ENCODE measurements at regions not wholly inside any gene's neighbourhood (a gene's known extent, or its start where the extent isn't known, plus 50 kb on each side); places are given as distances from the start of the nearest gene placed in this dataset.
"Not testable (repeated sequence)": the region's sequence is repeated elsewhere in the genome, so short reads cannot be mapped to it uniquely, and the experiment has no call there.

DNA sequence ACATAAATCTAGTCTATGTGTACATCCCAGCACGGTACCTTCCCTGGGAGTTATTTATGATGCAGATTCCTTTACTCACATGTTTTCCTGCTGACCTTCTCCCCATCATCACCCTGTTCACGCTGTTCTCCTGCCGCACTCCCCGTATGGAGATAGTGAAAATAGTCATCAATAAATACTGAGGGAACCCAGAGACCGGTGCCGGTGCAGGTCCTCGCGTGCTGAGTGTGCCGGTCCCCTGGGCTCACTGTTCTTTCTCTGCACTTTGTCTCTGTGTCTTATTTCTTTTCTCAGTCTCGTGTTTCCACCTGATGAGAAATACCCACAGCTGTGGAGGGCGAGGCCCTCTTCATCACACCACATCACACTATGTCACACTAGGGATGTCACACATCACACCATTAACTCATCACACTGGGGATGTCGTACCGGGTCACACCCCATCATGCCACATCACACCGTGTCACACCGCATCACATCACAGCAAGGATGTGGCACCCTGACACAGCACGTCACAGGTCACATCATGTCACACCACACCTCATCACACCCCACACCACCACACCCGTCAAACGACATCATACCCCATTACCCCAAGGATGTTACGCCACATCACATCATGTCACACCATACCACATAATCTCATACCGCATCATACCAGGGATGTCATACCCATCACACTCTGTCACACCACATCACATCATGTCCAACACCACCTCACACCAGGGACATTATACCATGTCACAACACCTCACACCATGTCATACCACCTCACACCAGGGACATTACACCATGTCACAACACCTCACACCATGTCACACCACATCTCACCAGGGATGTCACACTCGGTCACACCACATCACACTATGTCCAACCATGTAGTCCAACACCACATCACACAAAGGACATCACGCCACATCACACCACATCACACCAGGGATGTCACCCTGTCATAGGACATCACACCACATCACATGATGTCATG lies 207.0 kb downstream of the TMEM121 start:
- TF ChIP-seq, protein P1, sequence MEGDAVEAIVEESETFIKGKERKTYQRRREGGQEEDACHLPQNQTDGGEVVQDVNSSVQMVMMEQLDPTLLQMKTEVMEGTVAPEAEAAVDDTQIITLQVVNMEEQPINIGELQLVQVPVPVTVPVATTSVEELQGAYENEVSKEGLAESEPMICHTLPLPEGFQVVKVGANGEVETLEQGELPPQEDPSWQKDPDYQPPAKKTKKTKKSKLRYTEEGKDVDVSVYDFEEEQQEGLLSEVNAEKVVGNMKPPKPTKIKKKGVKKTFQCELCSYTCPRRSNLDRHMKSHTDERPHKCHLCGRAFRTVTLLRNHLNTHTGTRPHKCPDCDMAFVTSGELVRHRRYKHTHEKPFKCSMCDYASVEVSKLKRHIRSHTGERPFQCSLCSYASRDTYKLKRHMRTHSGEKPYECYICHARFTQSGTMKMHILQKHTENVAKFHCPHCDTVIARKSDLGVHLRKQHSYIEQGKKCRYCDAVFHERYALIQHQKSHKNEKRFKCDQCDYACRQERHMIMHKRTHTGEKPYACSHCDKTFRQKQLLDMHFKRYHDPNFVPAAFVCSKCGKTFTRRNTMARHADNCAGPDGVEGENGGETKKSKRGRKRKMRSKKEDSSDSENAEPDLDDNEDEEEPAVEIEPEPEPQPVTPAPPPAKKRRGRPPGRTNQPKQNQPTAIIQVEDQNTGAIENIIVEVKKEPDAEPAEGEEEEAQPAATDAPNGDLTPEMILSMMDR (IDR thresholded peaks at IDR 0.05), result no peak
- Histone ChIP-seq H3K4me1 (no peaks in the 10 kb centered on the region), H3K9me3 (no peaks in the 10 kb centered on the region), H3K27me3 (no peaks in the 10 kb centered on the region), H3K27ac (no peak overlapping the region), H3K4me3 (no peak overlapping the region), H3K36me3 (no peaks in the 10 kb centered on the region)
- FAIRE-seq (no peak), DNase-seq (no peak), ATAC-seq (no peak)
- WGBS, 2 donors, result 73 to 81% methylated on average over 22 of the region's 22 CpGs
- intact Hi-C loops (cut with DNase I), result no loop called here

DNA sequence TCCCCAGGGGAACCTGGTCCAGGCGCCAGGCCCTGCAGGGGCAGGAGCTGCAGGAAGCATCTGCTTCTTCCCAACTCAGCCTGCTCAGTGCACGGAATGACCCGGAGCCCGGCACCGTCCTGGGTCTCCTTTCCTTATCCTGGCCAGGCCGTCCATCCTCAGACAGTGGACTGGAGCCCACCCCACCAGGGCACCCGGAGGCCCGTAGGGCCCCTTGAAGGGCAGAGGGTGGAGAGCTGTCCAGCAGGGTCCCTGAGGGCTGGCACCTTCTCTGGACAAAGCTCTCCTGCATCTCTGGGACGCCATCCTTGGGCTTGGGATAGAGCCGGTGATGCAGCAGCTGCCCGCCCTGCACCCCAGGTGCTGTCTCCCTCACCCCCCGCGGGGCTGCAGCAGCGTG lies 207.9 kb downstream of the TMEM121 start:
- H3K9me3 ChIP-seq; FAIRE-seq; H3K36me3 ChIP-seq; H3K27ac ChIP-seq; H3K4me3 ChIP-seq; ATAC-seq; H3K27me3 ChIP-seq; intact Hi-C loops (cut with DNase I); H3K4me1 ChIP-seq: not testable (repeated sequence)
- 48 to 52% methylated on average over 3 to 9 of the region's 14 CpGs for WGBS, 2 donors
- DNase-seq, result peak in 1 of 6 donors; percentile 33

DNA sequence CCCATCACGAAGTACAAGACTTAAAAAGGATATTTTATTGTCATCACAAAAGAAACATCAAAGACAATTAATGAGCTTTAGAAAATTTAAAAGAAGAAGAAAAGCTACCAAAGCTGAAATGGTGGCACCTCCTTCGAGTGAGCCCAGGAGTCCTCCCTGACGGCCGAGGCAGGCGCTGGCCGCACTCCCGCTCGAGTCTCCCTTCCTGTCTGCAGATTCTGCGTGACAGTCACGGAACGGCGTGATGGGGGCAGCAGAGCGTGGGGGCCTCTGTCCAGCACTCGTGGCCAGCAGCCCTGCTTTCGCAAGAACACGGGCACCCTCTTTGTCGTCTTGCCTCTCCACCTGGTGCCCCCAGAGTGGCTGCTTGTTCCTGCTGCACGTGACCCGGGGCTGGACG lies 209.9 kb downstream of the TMEM121 start:
- H3K36me3 ChIP-seq; ATAC-seq; H3K4me1 ChIP-seq; H3K27ac ChIP-seq; intact Hi-C loops (cut with DNase I); H3K27me3 ChIP-seq; H3K9me3 ChIP-seq; FAIRE-seq; H3K4me3 ChIP-seq: not testable (repeated sequence)
- WGBS, 2 donors, result 63 to 81% methylated on average over 10 to 14 of the region's 20 CpGs
- peak in 1 of 6 donors; percentile 48 for DNase-seq

DNA sequence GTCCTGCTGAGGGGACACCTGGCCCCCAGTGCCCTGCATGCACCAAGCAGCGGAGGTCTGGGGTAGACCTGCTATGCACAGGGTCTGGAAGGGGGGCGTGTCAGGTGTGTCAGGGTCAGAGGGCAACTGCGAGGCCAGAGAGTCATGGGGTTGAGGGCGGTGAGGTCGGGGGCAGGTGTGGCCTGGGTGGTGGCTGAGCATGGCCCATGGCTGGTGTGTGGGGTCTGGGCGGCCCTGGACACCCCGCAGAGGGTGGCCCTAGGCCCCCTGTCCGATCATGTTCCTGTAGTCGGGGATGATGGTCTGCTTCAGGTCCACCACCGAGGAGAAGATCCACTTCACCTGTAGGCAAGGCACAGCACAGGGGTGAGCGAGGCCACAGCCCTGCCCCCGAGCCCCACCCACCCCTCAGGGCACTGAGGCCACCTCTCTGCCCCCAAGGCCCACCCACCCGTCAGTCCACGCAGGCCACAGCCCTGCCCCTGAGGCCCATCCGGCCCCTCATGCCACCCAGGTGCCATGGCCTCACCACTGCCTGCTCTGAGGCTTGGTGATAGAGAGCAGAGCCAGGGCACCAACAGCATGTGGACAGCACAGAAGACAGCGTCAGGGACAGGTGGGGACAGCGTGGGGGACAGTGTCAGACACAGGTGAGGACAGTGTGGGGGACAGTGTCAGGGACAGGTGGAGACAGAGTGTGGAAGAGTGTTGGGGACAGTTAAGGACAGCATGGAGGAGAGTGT lies 211.3 kb downstream of the TMEM121 start:
- no peaks in the 10 kb centered on the region for H3K27me3 ChIP-seq
- no peak overlapping the region for H3K27ac ChIP-seq
- H3K4me3 ChIP-seq, result no peak overlapping the region
- no peaks in the 10 kb centered on the region for H3K36me3 ChIP-seq
- TF ChIP-seq, protein P1 (IDR thresholded peaks at IDR 0.05), result no peak
- intact Hi-C loops (cut with DNase I), result no loop called here
- 54 to 64% methylated on average over 12 to 17 of the region's 17 CpGs for WGBS, 2 donors
- FAIRE-seq (no peak), DNase-seq (peak in 1 of 6 donors; percentile 42), ATAC-seq (no peak)
- H3K4me1 ChIP-seq, result no peaks in the 10 kb centered on the region
- no peaks in the 10 kb centered on the region for H3K9me3 ChIP-seq

DNA sequence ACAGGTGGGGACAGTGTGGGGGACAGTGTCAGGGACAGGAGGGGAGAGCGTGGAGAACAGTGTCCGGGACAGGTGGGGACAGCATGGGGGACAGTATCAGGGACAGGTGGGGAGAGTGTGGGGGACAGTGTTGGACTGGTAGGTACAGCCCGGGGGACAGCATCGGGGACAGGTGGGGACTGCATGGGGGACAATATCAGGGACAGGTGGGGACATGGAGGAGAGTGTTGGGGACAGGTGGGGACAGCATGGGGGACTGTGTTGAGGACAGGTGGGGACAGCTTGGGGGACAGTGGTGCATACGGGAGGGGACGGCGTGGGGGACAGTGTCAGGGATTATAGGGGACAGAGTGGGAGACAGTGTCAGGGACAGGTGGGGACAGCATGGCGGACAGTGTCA lies 212.3 kb downstream of the TMEM121 start:
- H3K27ac ChIP-seq, result no peak overlapping the region
- no peaks in the 10 kb centered on the region for H3K27me3 ChIP-seq
- H3K36me3 ChIP-seq, result no peaks in the 10 kb centered on the region
- FAIRE-seq (no peak), ATAC-seq (no peak), DNase-seq (peak in 1 of 6 donors; percentile 22)
- WGBS, 2 donors, result 58 to 73% methylated on average over 8 of the region's 8 CpGs
- H3K9me3 ChIP-seq, result no peaks in the 10 kb centered on the region
- intact Hi-C loops (cut with DNase I), result no loop called here
- no peak overlapping the region for H3K4me3 ChIP-seq
- TF ChIP-seq, protein P1 (IDR thresholded peaks at IDR 0.05), result no peak
- no peaks in the 10 kb centered on the region for H3K4me1 ChIP-seq
